ENCODE measurements at regions not wholly inside any gene's neighbourhood (a gene's known extent, or its start where the extent isn't known, plus 50 kb on each side); places are given as distances from the start of the nearest gene placed in this dataset.

- no peak for TF ChIP-seq ZFX (IDR thresholded peaks at IDR 0.05; ENCODE audit: borderline replicate concordance)
- TF ChIP-seq, protein P1, sequence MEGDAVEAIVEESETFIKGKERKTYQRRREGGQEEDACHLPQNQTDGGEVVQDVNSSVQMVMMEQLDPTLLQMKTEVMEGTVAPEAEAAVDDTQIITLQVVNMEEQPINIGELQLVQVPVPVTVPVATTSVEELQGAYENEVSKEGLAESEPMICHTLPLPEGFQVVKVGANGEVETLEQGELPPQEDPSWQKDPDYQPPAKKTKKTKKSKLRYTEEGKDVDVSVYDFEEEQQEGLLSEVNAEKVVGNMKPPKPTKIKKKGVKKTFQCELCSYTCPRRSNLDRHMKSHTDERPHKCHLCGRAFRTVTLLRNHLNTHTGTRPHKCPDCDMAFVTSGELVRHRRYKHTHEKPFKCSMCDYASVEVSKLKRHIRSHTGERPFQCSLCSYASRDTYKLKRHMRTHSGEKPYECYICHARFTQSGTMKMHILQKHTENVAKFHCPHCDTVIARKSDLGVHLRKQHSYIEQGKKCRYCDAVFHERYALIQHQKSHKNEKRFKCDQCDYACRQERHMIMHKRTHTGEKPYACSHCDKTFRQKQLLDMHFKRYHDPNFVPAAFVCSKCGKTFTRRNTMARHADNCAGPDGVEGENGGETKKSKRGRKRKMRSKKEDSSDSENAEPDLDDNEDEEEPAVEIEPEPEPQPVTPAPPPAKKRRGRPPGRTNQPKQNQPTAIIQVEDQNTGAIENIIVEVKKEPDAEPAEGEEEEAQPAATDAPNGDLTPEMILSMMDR (IDR thresholded peaks at IDR 0.05): no peak
- no peak overlapping the region for H3K27ac ChIP-seq
Measured at GRCh38 chr4:13196721-13197120, 287.4 kb downstream of the RAB28 start.

DNA sequence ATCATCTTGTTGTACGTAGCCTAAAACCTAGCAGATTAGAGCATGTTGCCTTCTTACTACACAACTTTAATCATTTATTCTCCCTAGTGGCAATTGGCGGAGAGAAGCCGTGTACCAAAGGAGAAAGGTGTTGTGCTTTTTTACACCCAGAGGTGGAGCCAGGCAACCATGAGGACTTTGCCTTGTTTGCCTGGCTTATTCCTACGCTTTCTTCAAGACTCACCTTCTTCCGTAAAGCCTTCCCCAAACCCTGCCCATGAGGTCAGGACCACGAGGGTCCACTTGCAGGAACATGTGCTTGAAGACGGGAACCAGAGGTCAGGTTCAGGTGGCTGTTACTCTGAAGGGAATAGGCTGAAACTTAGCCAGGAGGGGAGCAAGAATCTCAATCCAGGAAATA lies 290.5 kb downstream of the RAB28 start:
- no peak overlapping the region for H3K27ac ChIP-seq
- TF ChIP-seq, protein P1 (IDR thresholded peaks at IDR 0.05): no peak

- H3K27ac ChIP-seq: no peak overlapping the region
- no peak for TF ChIP-seq ZFX (IDR thresholded peaks at IDR 0.05; ENCODE audit: borderline replicate concordance)
- TF ChIP-seq, protein P1 (IDR thresholded peaks at IDR 0.05): no peak
Measured at GRCh38 chr4:13190093-13190721, 293.9 kb downstream of the RAB28 start.

GRCh38 chr4:13184199-13184598 lies 299.9 kb downstream of the RAB28 start:
- H3K27ac ChIP-seq: no peak overlapping the region
- TF ChIP-seq ZFX (IDR thresholded peaks at IDR 0.05; ENCODE audit: borderline replicate concordance): no peak
- TF ChIP-seq, protein P1 (IDR thresholded peaks at IDR 0.05): no peak

DNA sequence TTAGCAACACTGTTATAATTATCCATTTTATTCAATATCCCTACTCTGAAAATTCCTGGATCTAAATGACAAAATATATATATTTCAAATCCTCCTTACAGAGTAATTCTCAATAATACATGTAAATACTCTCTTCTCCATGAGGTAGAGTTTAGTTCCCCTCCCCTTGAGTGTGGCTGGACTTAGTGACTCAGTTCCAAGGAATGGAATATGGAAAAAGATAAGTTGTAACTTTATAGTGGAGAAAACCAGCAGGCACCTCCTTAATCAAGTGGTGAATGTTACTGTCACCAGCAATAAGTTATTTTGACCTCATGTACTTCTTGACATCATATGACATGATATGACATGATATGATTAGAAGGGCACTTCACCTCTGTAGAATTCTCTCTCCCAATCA lies 302.0 kb downstream of the RAB28 start:
- no peak for TF ChIP-seq ZFX (IDR thresholded peaks at IDR 0.05; ENCODE audit: borderline replicate concordance)
- TF ChIP-seq, protein P1 (IDR thresholded peaks at IDR 0.05): no peak
- H3K27ac ChIP-seq: no peak overlapping the region

- no peak for TF ChIP-seq ZFX (IDR thresholded peaks at IDR 0.05; ENCODE audit: borderline replicate concordance)
- no peak overlapping the region for H3K27ac ChIP-seq
Measured at GRCh38 chr4:13181681-13182080, 302.5 kb downstream of the RAB28 start.

GRCh38 chr4:13180701-13181100 lies 303.4 kb downstream of the RAB28 start:
- no peak overlapping the region for H3K27ac ChIP-seq
- TF ChIP-seq, protein P1 (IDR thresholded peaks at IDR 0.05): no peak
- no peak for TF ChIP-seq ZFX (IDR thresholded peaks at IDR 0.05; ENCODE audit: borderline replicate concordance)

GRCh38 chr4:13178621-13179020 lies 305.5 kb downstream of the RAB28 start:
- TF ChIP-seq, protein P1 (IDR thresholded peaks at IDR 0.05): no peak
- TF ChIP-seq ZFX (IDR thresholded peaks at IDR 0.05; ENCODE audit: borderline replicate concordance): no peak

More at GRCh38 chr4:13178621-13179020, 305.5 kb downstream of the RAB28 start:
- no peak overlapping the region for H3K27ac ChIP-seq
